Neural cell (in vitro differentiated cells): ENCODE measurements at regions not wholly inside any gene's neighbourhood (a gene's known extent, or its start where the extent isn't known, plus 50 kb on each side); places are given as distances from the start of the nearest gene placed in this dataset.
"Not testable (repeated sequence)": the region's sequence is repeated elsewhere in the genome, so short reads cannot be mapped to it uniquely, and the experiment has no call there.

Experiments used
- H2AFZ ChIP-seq: fragments of 200-600, 300-800 bp; sonication (generic), shearing (Covaris generic); 2 replicates; pipeline ENCODE4 v1.6.0; 2014; ENCODE audit warnings: low read depth, mild to moderate bottlenecking, antibody characterized with exemption, low read length, moderate library complexity
- H3F3A ChIP-seq: fragments of 200-600 bp; shearing (Covaris generic); 2 replicates; pipeline ENCODE4 v1.6.1; 2016; ENCODE audit warnings: mild to moderate bottlenecking, moderate library complexity, mixed read lengths, antibody characterized with exemption, low read length; ENCODE audit not compliant: insufficient read depth, poor library complexity, severe bottlenecking
- H3K27ac ChIP-seq: fragments of 200-600, 300-800 bp; sonication (generic), shearing (Covaris generic); 2 replicates; pipeline ENCODE4 v1.5.1; 2014; ENCODE audit warnings: mild to moderate bottlenecking, low read length, moderate library complexity
- H3K27me3 ChIP-seq: fragments of 300-800, 200-600 bp; sonication (generic), shearing (Covaris generic); 2 replicates; pipeline ENCODE4 v1.6.0; 2014; ENCODE audit warnings: mild to moderate bottlenecking, low read depth, low read length, moderate library complexity; ENCODE audit not compliant: insufficient read depth
- H3K36me3 ChIP-seq: fragments of 300-800, 200-600 bp; sonication (generic), shearing (Covaris generic); 2 replicates; pipeline ENCODE4 v1.5.1; 2014; ENCODE audit warnings: mild to moderate bottlenecking, antibody characterized with exemption, low read length, moderate library complexity; ENCODE audit not compliant: insufficient read depth
- H3K4me2 ChIP-seq: fragments of 300-800, 200-600 bp; sonication (generic), shearing (Covaris generic); 2 replicates; pipeline ENCODE4 v1.6.0; 2014; ENCODE audit warnings: mild to moderate bottlenecking, low read length
- H3K4me3 ChIP-seq: fragments of 300-800, 200-600 bp; sonication (generic), shearing (Covaris generic); 2 replicates; pipeline ENCODE4 v1.5.1; 2014; ENCODE audit warnings: mild to moderate bottlenecking, low read length, moderate library complexity
- H3K79me2 ChIP-seq: fragments of 200-600 bp; shearing (Covaris generic); replicated peaks from 2 replicates; pipeline ENCODE4 v1.6.0; 2014; ENCODE audit warnings: mild to moderate bottlenecking, low read length, moderate library complexity; ENCODE audit not compliant: insufficient read depth
- H3K9ac ChIP-seq: fragments of 300-800, 200-600 bp; sonication (generic), shearing (Covaris generic); 2 replicates; pipeline ENCODE4 v1.6.1; 2016; ENCODE audit warnings: mild to moderate bottlenecking, low read length, mixed read lengths
- H3K9me2 ChIP-seq: fragments of 200-600 bp; shearing (Covaris generic); 2 replicates; pipeline ENCODE4 v1.6.1; 2016; ENCODE audit warnings: mild to moderate bottlenecking, low read length, mixed read lengths; ENCODE audit not compliant: insufficient read depth
- H3K9me3 ChIP-seq: fragments of 200-600, 300-800 bp; sonication (generic), shearing (Covaris generic); 2 replicates; pipeline ENCODE4 v1.6.1; 2016; ENCODE audit warnings: mild to moderate bottlenecking, mixed run types, low read length, moderate library complexity, mixed read lengths
- H4K20me1 ChIP-seq: fragments of 200-600 bp; shearing (Covaris generic); 2 replicates; pipeline ENCODE4 v1.6.1; 2016; ENCODE audit warnings: mild to moderate bottlenecking, mixed run types; ENCODE audit not compliant: insufficient read depth
- EP300 ChIP-seq: fragments of 450-650 bp; conservative IDR thresholded peaks from 2 replicates; pipeline ENCODE4 v1.6.1; 2014; ENCODE audit warnings: antibody characterized with exemption, mild to moderate bottlenecking, moderate library complexity; ENCODE audit not compliant: poor library complexity, severe bottlenecking
- EZH2 ChIP-seq: fragments of 200-600, 300-800 bp; shearing (Covaris generic), sonication (generic); IDR thresholded peaks from 2 replicates; pipeline ENCODE4 v1.6.1; 2014; ENCODE audit warnings: antibody characterized with exemption, low read length, borderline replicate concordance, mild to moderate bottlenecking; ENCODE audit not compliant: insufficient read depth, poor library complexity, severe bottlenecking
- MXI1 ChIP-seq: fragments of 450-650 bp; conservative IDR thresholded peaks from 2 replicates; pipeline ENCODE4 v1.6.1; 2014; ENCODE audit warnings: antibody characterized with exemption, mild to moderate bottlenecking; ENCODE audit not compliant: poor library complexity, severe bottlenecking
- POLR2AphosphoS5 ChIP-seq: IDR thresholded peaks from 2 replicates; pipeline ENCODE4 v1.6.1; 2012
- RAD21 ChIP-seq: fragments of 450-650 bp; conservative IDR thresholded peaks from 2 replicates; pipeline ENCODE4 v1.6.1; 2014; ENCODE audit warnings: antibody characterized with exemption, mild to moderate bottlenecking, moderate library complexity
- SMC3 ChIP-seq: fragments of 450-650 bp; conservative IDR thresholded peaks from 2 replicates; pipeline ENCODE4 v1.6.1; 2014; ENCODE audit warnings: antibody characterized with exemption, mild to moderate bottlenecking, moderate library complexity; ENCODE audit not compliant: poor library complexity
- TAF1 ChIP-seq: IDR thresholded peaks from 2 replicates; pipeline ENCODE4 v1.6.1; 2012; ENCODE audit warnings: low read depth
- TF ChIP-seq, protein P1 (sequence below): fragments of 450-650 bp; IDR thresholded peaks from 2 replicates; pipeline ENCODE4 v1.5.1; 2014; ENCODE audit warnings: antibody characterized with exemption, mild to moderate bottlenecking, moderate library complexity; ENCODE audit not compliant: poor library complexity, severe bottlenecking
- TF ChIP-seq, protein P2 (sequence below): IDR thresholded peaks from 2 replicates; pipeline ENCODE4 v1.6.1; 2012; ENCODE audit warnings: borderline replicate concordance

DNA sequence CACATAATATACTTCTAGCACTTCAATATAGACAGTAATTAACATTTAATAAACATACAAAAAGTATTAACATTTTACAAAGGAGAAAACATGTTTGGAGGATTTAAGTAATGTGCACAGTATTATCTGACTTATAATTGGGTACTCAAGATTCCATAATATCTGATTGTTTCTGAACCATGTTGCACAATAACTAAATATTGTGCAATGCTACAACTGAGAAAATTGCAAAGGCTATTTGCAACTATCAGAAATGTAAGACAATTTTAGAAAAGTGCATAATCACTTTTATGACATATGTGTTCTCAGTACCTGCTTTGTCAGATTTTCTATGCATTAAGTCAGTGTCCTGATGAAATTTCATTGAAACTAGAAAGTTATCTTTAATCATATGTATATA, 934.6 kb downstream of the SOCS6 start (continued):
- no peak for TF ChIP-seq RAD21
- no peak for TF ChIP-seq SMC3
- no peak for TF ChIP-seq TAF1

DNA sequence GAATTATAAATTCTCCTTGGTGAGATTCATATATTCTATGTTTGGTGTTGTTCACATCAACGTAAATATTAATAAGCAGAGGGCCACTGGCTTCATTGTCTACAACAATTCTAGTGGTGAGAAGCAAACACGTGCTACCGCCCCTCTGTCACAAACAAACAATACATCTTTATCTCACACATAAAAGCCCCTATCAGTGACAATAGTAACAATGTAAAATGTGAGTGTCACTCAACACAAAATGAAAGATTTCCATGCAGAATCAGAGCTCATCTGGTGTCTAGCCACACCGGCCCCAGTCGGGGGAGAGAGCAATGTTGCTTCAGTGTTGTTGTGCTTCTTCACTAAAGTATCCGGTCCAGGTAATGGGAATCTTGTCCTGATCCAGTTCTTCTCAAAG, 932.6 kb downstream of the SOCS6 start:
- no peak overlapping the region for H2AFZ ChIP-seq
- H3K27ac ChIP-seq: no peak overlapping the region
- H3K4me3 ChIP-seq: no peak overlapping the region
- H3K9me2 ChIP-seq: no peaks in the 10 kb centered on the region
- no peaks in the 10 kb centered on the region for H4K20me1 ChIP-seq
- no peaks in the 10 kb centered on the region for H3K36me3 ChIP-seq
- no peaks in the 10 kb centered on the region for H3F3A ChIP-seq
- TF ChIP-seq EZH2: no peak
- TF ChIP-seq RAD21: no peak
- no peak for TF ChIP-seq EP300
- TF ChIP-seq POLR2AphosphoS5: no peak
- no peak for TF ChIP-seq SMC3
- TF ChIP-seq, protein P1, sequence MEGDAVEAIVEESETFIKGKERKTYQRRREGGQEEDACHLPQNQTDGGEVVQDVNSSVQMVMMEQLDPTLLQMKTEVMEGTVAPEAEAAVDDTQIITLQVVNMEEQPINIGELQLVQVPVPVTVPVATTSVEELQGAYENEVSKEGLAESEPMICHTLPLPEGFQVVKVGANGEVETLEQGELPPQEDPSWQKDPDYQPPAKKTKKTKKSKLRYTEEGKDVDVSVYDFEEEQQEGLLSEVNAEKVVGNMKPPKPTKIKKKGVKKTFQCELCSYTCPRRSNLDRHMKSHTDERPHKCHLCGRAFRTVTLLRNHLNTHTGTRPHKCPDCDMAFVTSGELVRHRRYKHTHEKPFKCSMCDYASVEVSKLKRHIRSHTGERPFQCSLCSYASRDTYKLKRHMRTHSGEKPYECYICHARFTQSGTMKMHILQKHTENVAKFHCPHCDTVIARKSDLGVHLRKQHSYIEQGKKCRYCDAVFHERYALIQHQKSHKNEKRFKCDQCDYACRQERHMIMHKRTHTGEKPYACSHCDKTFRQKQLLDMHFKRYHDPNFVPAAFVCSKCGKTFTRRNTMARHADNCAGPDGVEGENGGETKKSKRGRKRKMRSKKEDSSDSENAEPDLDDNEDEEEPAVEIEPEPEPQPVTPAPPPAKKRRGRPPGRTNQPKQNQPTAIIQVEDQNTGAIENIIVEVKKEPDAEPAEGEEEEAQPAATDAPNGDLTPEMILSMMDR: no peak
- TF ChIP-seq, protein P2, sequence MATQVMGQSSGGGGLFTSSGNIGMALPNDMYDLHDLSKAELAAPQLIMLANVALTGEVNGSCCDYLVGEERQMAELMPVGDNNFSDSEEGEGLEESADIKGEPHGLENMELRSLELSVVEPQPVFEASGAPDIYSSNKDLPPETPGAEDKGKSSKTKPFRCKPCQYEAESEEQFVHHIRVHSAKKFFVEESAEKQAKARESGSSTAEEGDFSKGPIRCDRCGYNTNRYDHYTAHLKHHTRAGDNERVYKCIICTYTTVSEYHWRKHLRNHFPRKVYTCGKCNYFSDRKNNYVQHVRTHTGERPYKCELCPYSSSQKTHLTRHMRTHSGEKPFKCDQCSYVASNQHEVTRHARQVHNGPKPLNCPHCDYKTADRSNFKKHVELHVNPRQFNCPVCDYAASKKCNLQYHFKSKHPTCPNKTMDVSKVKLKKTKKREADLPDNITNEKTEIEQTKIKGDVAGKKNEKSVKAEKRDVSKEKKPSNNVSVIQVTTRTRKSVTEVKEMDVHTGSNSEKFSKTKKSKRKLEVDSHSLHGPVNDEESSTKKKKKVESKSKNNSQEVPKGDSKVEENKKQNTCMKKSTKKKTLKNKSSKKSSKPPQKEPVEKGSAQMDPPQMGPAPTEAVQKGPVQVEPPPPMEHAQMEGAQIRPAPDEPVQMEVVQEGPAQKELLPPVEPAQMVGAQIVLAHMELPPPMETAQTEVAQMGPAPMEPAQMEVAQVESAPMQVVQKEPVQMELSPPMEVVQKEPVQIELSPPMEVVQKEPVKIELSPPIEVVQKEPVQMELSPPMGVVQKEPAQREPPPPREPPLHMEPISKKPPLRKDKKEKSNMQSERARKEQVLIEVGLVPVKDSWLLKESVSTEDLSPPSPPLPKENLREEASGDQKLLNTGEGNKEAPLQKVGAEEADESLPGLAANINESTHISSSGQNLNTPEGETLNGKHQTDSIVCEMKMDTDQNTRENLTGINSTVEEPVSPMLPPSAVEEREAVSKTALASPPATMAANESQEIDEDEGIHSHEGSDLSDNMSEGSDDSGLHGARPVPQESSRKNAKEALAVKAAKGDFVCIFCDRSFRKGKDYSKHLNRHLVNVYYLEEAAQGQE: no peak
- no peak for TF ChIP-seq TAF1
- no peak for TF ChIP-seq MXI1
- H3K27me3 ChIP-seq: no peaks in the 10 kb centered on the region
- H3K4me2 ChIP-seq: no peak overlapping the region
- no peak overlapping the region for H3K9ac ChIP-seq
- no peaks in the 10 kb centered on the region for H3K79me2 ChIP-seq
- no peaks in the 10 kb centered on the region for H3K9me3 ChIP-seq

DNA sequence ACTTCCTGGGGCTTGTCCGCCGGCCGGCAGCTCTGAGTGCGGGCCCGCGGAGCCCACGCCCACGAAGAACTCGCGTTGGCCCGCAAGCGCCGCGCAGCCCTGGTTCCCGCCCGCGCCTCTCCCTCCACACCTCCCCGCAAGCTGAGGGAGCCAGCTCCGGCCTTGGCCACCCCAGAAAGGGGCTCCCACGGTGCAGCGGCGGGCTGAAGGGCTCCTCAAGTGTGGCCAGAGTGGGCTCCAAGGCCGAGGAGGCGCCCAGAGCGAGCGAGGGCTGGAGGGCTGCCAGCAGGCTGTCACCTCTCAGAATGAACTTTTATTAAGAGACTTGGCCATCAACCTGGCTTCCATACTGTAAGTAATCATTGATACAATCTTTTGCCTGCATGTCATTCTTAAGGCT, 923.9 kb downstream of the SOCS6 start:
- H4K20me1 ChIP-seq, H2AFZ ChIP-seq, H3K79me2 ChIP-seq, H3K9ac ChIP-seq, H3K4me2 ChIP-seq, H3F3A ChIP-seq, H3K27me3 ChIP-seq, H3K9me3 ChIP-seq, H3K27ac ChIP-seq, H3K36me3 ChIP-seq, H3K9me2 ChIP-seq, H3K4me3 ChIP-seq: not testable (repeated sequence)
